ENCODE measurements at regions not wholly inside any gene's neighbourhood (a gene's known extent, or its start where the extent isn't known, plus 50 kb on each side); places are given as distances from the start of the nearest gene placed in this dataset.
"Not testable (repeated sequence)": the region's sequence is repeated elsewhere in the genome, so short reads cannot be mapped to it uniquely, and the experiment has no call there.

GRCh38 chr5:4576161-4576748 lies 563.9 kb upstream of the ADAMTS16 start:
- FAIRE-seq (no peak), DNase-seq (ENCODE audit: low spot score in 2 of 2) (no peak)

GRCh38 chr5:4576908-4577307 lies 563.2 kb upstream of the ADAMTS16 start:
- no peak for DNase-seq (ENCODE audit: low spot score in 2 of 2)
- FAIRE-seq = no peak

GRCh38 chr5:4579679-4580078 lies 560.5 kb upstream of the ADAMTS16 start:
- no peak for FAIRE-seq

GRCh38 chr5:4580772-4581171 lies 559.4 kb upstream of the ADAMTS16 start:
- DNase-seq (ENCODE audit: low spot score in 2 of 2) = no peak
- FAIRE-seq = no peak

More at GRCh38 chr5:4579679-4580078, 560.5 kb upstream of the ADAMTS16 start:
- no peak for DNase-seq (ENCODE audit: low spot score in 2 of 2)

GRCh38 chr5:4581289-4581688 lies 558.8 kb upstream of the ADAMTS16 start:
- FAIRE-seq = no peak
- no peak for DNase-seq (ENCODE audit: low spot score in 2 of 2)

GRCh38 chr5:4584982-4585381 lies 555.1 kb upstream of the ADAMTS16 start:
- DNase-seq (ENCODE audit: low spot score in 2 of 2) = no peak
- FAIRE-seq = no peak

GRCh38 chr5:4613440-4613839 lies 526.7 kb upstream of the ADAMTS16 start:
- DNase-seq (ENCODE audit: low spot score in 2 of 2) (no peak), FAIRE-seq (no peak)

GRCh38 chr5:4614088-4614487 lies 526.0 kb upstream of the ADAMTS16 start:
- no peak for DNase-seq (ENCODE audit: low spot score in 2 of 2)
- FAIRE-seq = no peak

- not testable (repeated sequence) for DNase-seq (ENCODE audit: low spot score in 2 of 2); FAIRE-seq
Measured at GRCh38 chr5:4615369-4615768, 524.8 kb upstream of the ADAMTS16 start.

GRCh38 chr5:4625206-4625896 lies 514.8 kb upstream of the ADAMTS16 start:
- FAIRE-seq (no peak), DNase-seq (ENCODE audit: low spot score in 2 of 2) (no peak)

GRCh38 chr5:4627131-4627530 lies 513.0 kb upstream of the ADAMTS16 start:
- FAIRE-seq (no peak), DNase-seq (ENCODE audit: low spot score in 2 of 2) (no peak)

GRCh38 chr5:4627929-4628328 lies 512.2 kb upstream of the ADAMTS16 start:
- FAIRE-seq (no peak), DNase-seq (ENCODE audit: low spot score in 2 of 2) (no peak)

GRCh38 chr5:4628645-4629385 lies 511.3 kb upstream of the ADAMTS16 start:
- FAIRE-seq (no peak), DNase-seq (ENCODE audit: low spot score in 2 of 2) (no peak)

- DNase-seq (ENCODE audit: low spot score in 2 of 2) = no peak
- FAIRE-seq = no peak
Measured at GRCh38 chr5:4630031-4630430, 510.1 kb upstream of the ADAMTS16 start.

- FAIRE-seq (no peak), DNase-seq (ENCODE audit: low spot score in 2 of 2) (no peak)
Measured at GRCh38 chr5:4634342-4634741, 505.8 kb upstream of the ADAMTS16 start.

GRCh38 chr5:4636378-4636777 lies 503.8 kb upstream of the ADAMTS16 start:
- DNase-seq (ENCODE audit: low spot score in 2 of 2) = no peak
- FAIRE-seq = no peak

GRCh38 chr5:4639946-4640345 lies 500.2 kb upstream of the ADAMTS16 start:
- FAIRE-seq = no peak
- DNase-seq (ENCODE audit: low spot score in 2 of 2) = no peak

GRCh38 chr5:4640795-4641194 lies 499.3 kb upstream of the ADAMTS16 start:
- FAIRE-seq (no peak), DNase-seq (ENCODE audit: low spot score in 2 of 2) (peak in 1 of 2 donors; percentile 29)

- FAIRE-seq = no peak
- no peak for DNase-seq (ENCODE audit: low spot score in 2 of 2)
Measured at GRCh38 chr5:4642525-4642924, 497.6 kb upstream of the ADAMTS16 start.

GRCh38 chr5:4643190-4643589 lies 496.9 kb upstream of the ADAMTS16 start:
- no peak for FAIRE-seq
- DNase-seq (ENCODE audit: low spot score in 2 of 2) = no peak

GRCh38 chr5:4643960-4644359 lies 496.2 kb upstream of the ADAMTS16 start:
- no peak for FAIRE-seq
- no peak for DNase-seq (ENCODE audit: low spot score in 2 of 2)

Data from frontal cortex (tissue), 3 donors.